Naive thymus-derived CD8-positive, alpha-beta T cell (primary cell): ENCODE measurements at regions not wholly inside any gene's neighbourhood (a gene's known extent, or its start where the extent isn't known, plus 50 kb on each side); places are given as distances from the start of the nearest gene placed in this dataset.

ENCODE experiments used
- ATAC-seq, 2 donors: fragments of 150-1000 bp; cut with Tn5 transposase in 1 of 2; sonication (Bioruptor Pico), chemical (Tn5 transposase) in 1 of 2; 1 replicate in 1 of 2; 2 replicates in 1 of 2; pipeline ENCODE4 v1.10.0; 2021; ENCODE audit warnings: mild to moderate bottlenecking in 2 of 2, moderate library complexity in 2 of 2
- POLR2A ChIA-PET: fragments of 350-600 bp; sonication (Branson Sonifier 250); formaldehyde crosslinking; loops from one replicate; lab custom pipeline; 2021; ENCODE audit warnings: antibody characterized with exemption; lab: Charles Lee
- DNase-seq, 10 donors: peaks; one replicate each; pipeline versions ENCODE4 v3.0.0 to v3.0.0-alpha.2; 2020 to 2022
- H3K27ac Mint-ChIP-seq, 10 donors: one replicate each; pipeline ENCODE4 v1.8.0; 2020 to 2022; ENCODE audit warnings: mild to moderate bottlenecking in 10 of 10, mixed read lengths in 10 of 10, moderate library complexity in 4 of 10, inconsistent platforms in 1 of 10
- H3K27me3 Mint-ChIP-seq, 5 donors: one replicate each; pipeline ENCODE4 v1.8.0; 2021 to 2022; ENCODE audit warnings: mixed read lengths in 5 of 5
- H3K36me3 Mint-ChIP-seq, 3 donors: one replicate each; pipeline ENCODE4 v1.8.0; 2020 to 2022; ENCODE audit warnings: mixed read lengths in 3 of 3, mild to moderate bottlenecking in 2 of 3, inconsistent platforms in 1 of 3
- H3K4me1 Mint-ChIP-seq, 4 donors: one replicate each; pipeline ENCODE4 v1.8.0; 2021 to 2022; ENCODE audit warnings: mixed read lengths in 4 of 4
- H3K4me3 Mint-ChIP-seq, 10 donors: one replicate each; pipeline ENCODE4 v1.8.0; 2020 to 2022; ENCODE audit warnings: mild to moderate bottlenecking in 10 of 10, mixed read lengths in 10 of 10, moderate library complexity in 6 of 10, inconsistent platforms in 1 of 10
- H3K9me3 Mint-ChIP-seq, 9 donors: one replicate each; pipeline ENCODE4 v1.8.0; 2020 to 2022; ENCODE audit warnings: mixed read lengths in 9 of 9, mild to moderate bottlenecking in 3 of 9, inconsistent platforms in 1 of 9, moderate library complexity in 1 of 9

GRCh38 chr15:39115379-39116057 is 465.4 kb upstream of the THBS1 start:
- DNase-seq (no peak), ATAC-seq (no peak)
- peaks cover 0 to 21% (median 3%) of the 10 kb centered on the region in 3 donors for H3K36me3 Mint-ChIP-seq
- H3K27ac Mint-ChIP-seq = no peak overlapping the region
- peaks cover 21 to 49% (median 22%) of the 10 kb centered on the region in 5 donors for H3K27me3 Mint-ChIP-seq
- no peaks in the 10 kb centered on the region for H3K4me1 Mint-ChIP-seq
- peaks cover 6 to 32% (median 21%) of the 10 kb centered on the region in 9 donors for H3K9me3 Mint-ChIP-seq
- POLR2A ChIA-PET = no interaction called here
- H3K4me3 Mint-ChIP-seq = no peak overlapping the region

- no peak for DNase-seq
- H3K27ac Mint-ChIP-seq = no peak overlapping the region
- ATAC-seq = no peak
- peaks cover 17 to 36% (median 19%) of the 10 kb centered on the region in 5 donors for H3K27me3 Mint-ChIP-seq
- no peak overlapping the region for H3K4me3 Mint-ChIP-seq
- no peaks in the 10 kb centered on the region for H3K4me1 Mint-ChIP-seq
- peaks cover 6 to 32% (median 21%) of the 10 kb centered on the region in 9 donors for H3K9me3 Mint-ChIP-seq
- H3K36me3 Mint-ChIP-seq = peaks cover 0 to 21% (median 3%) of the 10 kb centered on the region in 3 donors
- POLR2A ChIA-PET = no interaction called here
Measured at GRCh38 chr15:39118510-39118909, 462.4 kb upstream of the THBS1 start.

GRCh38 chr15:39124155-39124552 is 456.7 kb upstream of the THBS1 start:
- no peak for DNase-seq
- no peak overlapping the region for H3K27ac Mint-ChIP-seq
- POLR2A ChIA-PET = no interaction called here
- peaks cover 12 to 19% (median 17%) of the 10 kb centered on the region in 5 donors for H3K27me3 Mint-ChIP-seq
- peaks cover 0 to 3% (median 2%) of the 10 kb centered on the region in 4 donors for H3K4me1 Mint-ChIP-seq
- ATAC-seq = no peak
- no peak overlapping the region for H3K4me3 Mint-ChIP-seq
- H3K9me3 Mint-ChIP-seq = no peaks in the 10 kb centered on the region
- H3K36me3 Mint-ChIP-seq = no peaks in the 10 kb centered on the region

- H3K4me3 Mint-ChIP-seq = no peak overlapping the region
- POLR2A ChIA-PET = no interaction called here
Measured at GRCh38 chr15:39124553-39125171, 456.2 kb upstream of the THBS1 start.

GRCh38 chr15:39125226-39125625 is 455.7 kb upstream of the THBS1 start:
- no peaks in the 10 kb centered on the region for H3K36me3 Mint-ChIP-seq
- no peak overlapping the region for H3K4me3 Mint-ChIP-seq
- H3K27ac Mint-ChIP-seq = no peak overlapping the region
- no peaks in the 10 kb centered on the region for H3K9me3 Mint-ChIP-seq
- H3K4me1 Mint-ChIP-seq = peaks cover 0 to 3% (median 2%) of the 10 kb centered on the region in 4 donors
- ATAC-seq (no peak), DNase-seq (no peak)
- peaks cover 12 to 19% (median 17%) of the 10 kb centered on the region in 5 donors for H3K27me3 Mint-ChIP-seq
- POLR2A ChIA-PET = no interaction called here

More at GRCh38 chr15:39124553-39125171, 456.2 kb upstream of the THBS1 start:
- DNase-seq (no peak), ATAC-seq (no peak)
- Mint-ChIP-seq H3K27ac (no peak overlapping the region), H3K4me1 (peaks cover 0 to 3% (median 2%) of the 10 kb centered on the region in 4 donors), H3K27me3 (peaks cover 12 to 19% (median 17%) of the 10 kb centered on the region in 5 donors), H3K9me3 (no peaks in the 10 kb centered on the region), H3K36me3 (no peaks in the 10 kb centered on the region)

- Mint-ChIP-seq H3K36me3 (no peaks in the 10 kb centered on the region), H3K4me3 (no peak overlapping the region), H3K4me1 (peaks cover 0 to 3% (median 2%) of the 10 kb centered on the region in 4 donors), H3K9me3 (no peaks in the 10 kb centered on the region), H3K27me3 (peaks cover 12 to 19% (median 14%) of the 10 kb centered on the region in 5 donors), H3K27ac (no peak overlapping the region)
- DNase-seq = peak in 6 of 10 donors; percentile 3 to 64 (median 30)
- POLR2A ChIA-PET = no interaction called here
- no peak for ATAC-seq
Measured at GRCh38 chr15:39125904-39126303, 455.0 kb upstream of the THBS1 start.

GRCh38 chr15:39127151-39127790 is 453.6 kb upstream of the THBS1 start:
- ATAC-seq (no peak), DNase-seq (no peak)
- Mint-ChIP-seq H3K9me3 (no peaks in the 10 kb centered on the region), H3K36me3 (no peaks in the 10 kb centered on the region), H3K27ac (no peak overlapping the region), H3K4me1 (peaks cover 0 to 3% (median 2%) of the 10 kb centered on the region in 4 donors), H3K4me3 (no peak overlapping the region), H3K27me3 (peaks cover 10 to 24% (median 14%) of the 10 kb centered on the region in 5 donors)
- POLR2A ChIA-PET = no interaction called here

- POLR2A ChIA-PET = no interaction called here
- no peak for DNase-seq
- Mint-ChIP-seq H3K9me3 (no peaks in the 10 kb centered on the region), H3K4me3 (no peak overlapping the region), H3K27me3 (peaks cover 10 to 19% (median 12%) of the 10 kb centered on the region in 5 donors), H3K36me3 (no peaks in the 10 kb centered on the region), H3K27ac (no peak overlapping the region), H3K4me1 (peaks cover 0 to 3% (median 2%) of the 10 kb centered on the region in 4 donors)
- ATAC-seq = no peak
Measured at GRCh38 chr15:39127925-39128617, 452.8 kb upstream of the THBS1 start.

- ATAC-seq = no peak
- Mint-ChIP-seq H3K27ac (no peak overlapping the region), H3K27me3 (peaks cover 6 to 15% (median 9%) of the 10 kb centered on the region in 5 donors), H3K4me1 (peaks cover 0 to 3% (median 2%) of the 10 kb centered on the region in 4 donors), H3K4me3 (no peak overlapping the region), H3K9me3 (no peaks in the 10 kb centered on the region), H3K36me3 (no peaks in the 10 kb centered on the region)
- POLR2A ChIA-PET = no interaction called here
- DNase-seq = no peak
Measured at GRCh38 chr15:39128746-39129145, 452.1 kb upstream of the THBS1 start.

GRCh38 chr15:39130556-39131379 is 450.1 kb upstream of the THBS1 start:
- ATAC-seq (no peak), DNase-seq (no peak)
- H3K27me3 Mint-ChIP-seq = peaks cover 0 to 9% (median 3%) of the 10 kb centered on the region in 5 donors
- POLR2A ChIA-PET = no interaction called here
- H3K27ac Mint-ChIP-seq = no peak overlapping the region
- peaks cover 0 to 3% (median 2%) of the 10 kb centered on the region in 4 donors for H3K4me1 Mint-ChIP-seq
- no peak overlapping the region for H3K4me3 Mint-ChIP-seq
- H3K9me3 Mint-ChIP-seq = no peaks in the 10 kb centered on the region
- H3K36me3 Mint-ChIP-seq = no peaks in the 10 kb centered on the region

GRCh38 chr15:39131609-39132008 is 449.3 kb upstream of the THBS1 start:
- DNase-seq = no peak
- H3K4me3 Mint-ChIP-seq = no peak overlapping the region
- H3K36me3 Mint-ChIP-seq = no peaks in the 10 kb centered on the region
- no peaks in the 10 kb centered on the region for H3K9me3 Mint-ChIP-seq
- POLR2A ChIA-PET = no interaction called here
- H3K4me1 Mint-ChIP-seq = no peaks in the 10 kb centered on the region
- no peak for ATAC-seq
- peaks cover 1 to 9% (median 4%) of the 10 kb centered on the region in 5 donors for H3K27me3 Mint-ChIP-seq
- H3K27ac Mint-ChIP-seq = no peak overlapping the region

GRCh38 chr15:39132070-39132469 is 448.8 kb upstream of the THBS1 start:
- Mint-ChIP-seq H3K4me3 (no peak overlapping the region), H3K27ac (no peak overlapping the region), H3K9me3 (no peaks in the 10 kb centered on the region), H3K4me1 (no peaks in the 10 kb centered on the region), H3K27me3 (peaks cover 4 to 13% (median 7%) of the 10 kb centered on the region in 5 donors), H3K36me3 (no peaks in the 10 kb centered on the region)
- ATAC-seq (no peak), DNase-seq (no peak)
- POLR2A ChIA-PET = no interaction called here
